PFSK-1 (cell line): ENCODE measurements at regions not wholly inside any gene's neighbourhood (a gene's known extent, or its start where the extent isn't known, plus 50 kb on each side); places are given as distances from the start of the nearest gene placed in this dataset.

Experiments used
- FOXP2 ChIP-seq: optimal IDR thresholded peaks from 2 replicates; pipeline ENCODE3; 2011; ENCODE audit warnings: borderline replicate concordance, control low read depth, inconsistent platforms; ENCODE audit not compliant: insufficient read depth; ENCODE audit errors: extremely low read length, extremely low read depth
- POLR2AphosphoS5 ChIP-seq: IDR thresholded peaks from 2 replicates; pipeline ENCODE4 v1.6.1; 2012; ENCODE audit warnings: low read depth, mild to moderate bottlenecking, control low read depth, low read length, moderate library complexity
- SIN3A ChIP-seq: IDR thresholded peaks from 2 replicates; pipeline ENCODE4 v1.6.1; 2012; ENCODE audit warnings: mild to moderate bottlenecking, low read length, moderate library complexity, borderline replicate concordance; ENCODE audit not compliant: insufficient read depth
- TAF1 ChIP-seq: IDR thresholded peaks from 2 replicates; pipeline ENCODE4 v1.6.1; 2012; ENCODE audit warnings: low read length, control low read depth, borderline replicate concordance; ENCODE audit not compliant: insufficient read depth
- TF ChIP-seq, protein P1 (sequence below), 2 experiments: IDR thresholded peaks; 2 replicates each; pipeline versions ENCODE4 v1.6.1 to v1.8.0; 2011 to 2012; ENCODE audit warnings: low read depth in 2 of 2, low read length in 2 of 2, control low read depth in 1 of 2, inconsistent platforms in 1 of 2, mild to moderate bottlenecking in 1 of 2, moderate library complexity in 1 of 2; ENCODE audit not compliant: insufficient read depth in 1 of 2

GRCh38 chr2:204039298-204039838 is 102.8 kb downstream of the ICOS start:
- TF ChIP-seq POLR2AphosphoS5 (no peak), TAF1 (no peak), SIN3A (no peak), FOXP2 (no peak)
- TF ChIP-seq, protein P1, sequence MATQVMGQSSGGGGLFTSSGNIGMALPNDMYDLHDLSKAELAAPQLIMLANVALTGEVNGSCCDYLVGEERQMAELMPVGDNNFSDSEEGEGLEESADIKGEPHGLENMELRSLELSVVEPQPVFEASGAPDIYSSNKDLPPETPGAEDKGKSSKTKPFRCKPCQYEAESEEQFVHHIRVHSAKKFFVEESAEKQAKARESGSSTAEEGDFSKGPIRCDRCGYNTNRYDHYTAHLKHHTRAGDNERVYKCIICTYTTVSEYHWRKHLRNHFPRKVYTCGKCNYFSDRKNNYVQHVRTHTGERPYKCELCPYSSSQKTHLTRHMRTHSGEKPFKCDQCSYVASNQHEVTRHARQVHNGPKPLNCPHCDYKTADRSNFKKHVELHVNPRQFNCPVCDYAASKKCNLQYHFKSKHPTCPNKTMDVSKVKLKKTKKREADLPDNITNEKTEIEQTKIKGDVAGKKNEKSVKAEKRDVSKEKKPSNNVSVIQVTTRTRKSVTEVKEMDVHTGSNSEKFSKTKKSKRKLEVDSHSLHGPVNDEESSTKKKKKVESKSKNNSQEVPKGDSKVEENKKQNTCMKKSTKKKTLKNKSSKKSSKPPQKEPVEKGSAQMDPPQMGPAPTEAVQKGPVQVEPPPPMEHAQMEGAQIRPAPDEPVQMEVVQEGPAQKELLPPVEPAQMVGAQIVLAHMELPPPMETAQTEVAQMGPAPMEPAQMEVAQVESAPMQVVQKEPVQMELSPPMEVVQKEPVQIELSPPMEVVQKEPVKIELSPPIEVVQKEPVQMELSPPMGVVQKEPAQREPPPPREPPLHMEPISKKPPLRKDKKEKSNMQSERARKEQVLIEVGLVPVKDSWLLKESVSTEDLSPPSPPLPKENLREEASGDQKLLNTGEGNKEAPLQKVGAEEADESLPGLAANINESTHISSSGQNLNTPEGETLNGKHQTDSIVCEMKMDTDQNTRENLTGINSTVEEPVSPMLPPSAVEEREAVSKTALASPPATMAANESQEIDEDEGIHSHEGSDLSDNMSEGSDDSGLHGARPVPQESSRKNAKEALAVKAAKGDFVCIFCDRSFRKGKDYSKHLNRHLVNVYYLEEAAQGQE (IDR thresholded peaks at IDR 0.05; ENCODE audit: insufficient read depth in 1 of 2, low read depth in 2 of 2, low read length in 2 of 2), result no peak
